ENCODE measurements at regions not wholly inside any gene's neighbourhood (a gene's known extent, or its start where the extent isn't known, plus 50 kb on each side); places are given as distances from the start of the nearest gene placed in this dataset.

DNA sequence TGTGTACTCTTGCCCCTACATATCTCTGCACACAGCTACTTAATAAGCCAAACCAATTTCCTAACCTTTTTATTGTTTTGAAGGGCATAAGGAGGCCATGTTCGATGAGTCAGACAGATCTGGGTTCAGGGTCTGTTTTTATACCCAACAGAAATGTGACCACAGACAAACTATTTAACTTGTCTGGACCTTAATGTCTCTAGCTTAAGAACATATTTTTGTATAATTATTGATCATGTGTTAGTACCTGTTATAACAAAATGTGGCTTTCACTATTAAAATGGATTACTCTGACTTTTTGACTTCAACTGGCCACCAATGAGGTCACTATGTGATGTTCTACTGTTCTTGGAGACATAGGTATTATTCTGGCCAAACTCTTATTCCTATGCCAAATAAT lies 507.8 kb upstream of the USP24 start:
- intact Hi-C loops (cut with micrococcal nuclease): no loop called here
- H3K4me3 ChIP-seq (ENCODE audit: low read length): no peak overlapping the region
- H3K9me3 Mint-ChIP-seq: no peaks in the 10 kb centered on the region
- no peaks in the 10 kb centered on the region for H3K4me1 ChIP-seq (ENCODE audit: control insufficient read depth, insufficient read depth, low read length)
- H3K27ac Mint-ChIP-seq: no peak overlapping the region
- DNase-seq (no peak), ATAC-seq (no peak)
- 100% methylated on average over 1 of the region's 1 CpG for WGBS (ENCODE audit: insufficient coverage)
- no peaks in the 10 kb centered on the region for H3K36me3 Mint-ChIP-seq
- no peaks in the 10 kb centered on the region for H3K36me3 ChIP-seq (ENCODE audit: control insufficient read depth, insufficient read depth, low read length)
- no peak for TF ChIP-seq CTCF (IDR thresholded peaks at IDR 0.05)
- H3K27me3 Mint-ChIP-seq (ENCODE audit: low read depth in 2 of 2): peaks cover 6 to 8% of the 10 kb centered on the region in 2 donors
- H3K4me1 Mint-ChIP-seq: no peaks in the 10 kb centered on the region
- no peak overlapping the region for H3K27ac ChIP-seq (ENCODE audit: low read length)
- H3K9me3 ChIP-seq (ENCODE audit: control insufficient read depth, insufficient read depth, low read length): no peaks in the 10 kb centered on the region
- H3K27me3 ChIP-seq (ENCODE audit: control insufficient read depth, insufficient read depth, low read length): no peaks in the 10 kb centered on the region
- no peak overlapping the region for H3K4me3 Mint-ChIP-seq

DNA sequence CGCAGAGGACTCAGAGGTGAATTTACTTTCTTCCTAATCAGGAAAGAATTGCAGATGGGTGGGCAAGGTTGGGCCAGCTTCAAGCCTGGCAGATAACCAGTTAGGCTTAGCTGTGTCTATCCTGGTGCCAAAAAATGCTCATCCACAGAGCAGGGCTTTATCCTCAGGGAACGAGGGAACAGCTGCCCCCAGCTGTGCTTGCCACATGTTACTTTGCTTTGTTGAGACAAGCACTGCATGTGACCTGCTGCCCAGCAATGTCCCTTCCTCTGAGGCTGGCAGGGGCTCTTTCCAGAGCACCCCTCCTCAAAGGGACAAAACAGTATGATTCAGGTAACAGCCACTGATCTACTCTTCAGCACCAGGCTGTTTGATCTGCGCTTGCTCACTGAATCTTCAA lies 505.1 kb upstream of the USP24 start:
- DNase-seq (no peak), ATAC-seq (no peak)
- no peak overlapping the region for H3K4me3 Mint-ChIP-seq
- Histone ChIP-seq H3K4me1 (ENCODE audit: control insufficient read depth, insufficient read depth, low read length) (no peaks in the 10 kb centered on the region), H3K36me3 (ENCODE audit: control insufficient read depth, insufficient read depth, low read length) (no peaks in the 10 kb centered on the region), H3K4me3 (ENCODE audit: low read length) (no peak overlapping the region), H3K27me3 (ENCODE audit: control insufficient read depth, insufficient read depth, low read length) (no peaks in the 10 kb centered on the region), H3K9me3 (ENCODE audit: control insufficient read depth, insufficient read depth, low read length) (no peaks in the 10 kb centered on the region), H3K27ac (ENCODE audit: low read length) (no peak overlapping the region)
- no peaks in the 10 kb centered on the region for H3K36me3 Mint-ChIP-seq
- 86% methylated on average over 3 of the region's 3 CpGs for WGBS (ENCODE audit: insufficient coverage)
- no peak for TF ChIP-seq CTCF (IDR thresholded peaks at IDR 0.05)
- H3K4me1 Mint-ChIP-seq: no peaks in the 10 kb centered on the region
- intact Hi-C loops (cut with micrococcal nuclease): no loop called here
- no peak overlapping the region for H3K27ac Mint-ChIP-seq
- H3K27me3 Mint-ChIP-seq (ENCODE audit: low read depth in 2 of 2): peaks cover 12 to 29% of the 10 kb centered on the region in 2 donors
- no peaks in the 10 kb centered on the region for H3K9me3 Mint-ChIP-seq

DNA sequence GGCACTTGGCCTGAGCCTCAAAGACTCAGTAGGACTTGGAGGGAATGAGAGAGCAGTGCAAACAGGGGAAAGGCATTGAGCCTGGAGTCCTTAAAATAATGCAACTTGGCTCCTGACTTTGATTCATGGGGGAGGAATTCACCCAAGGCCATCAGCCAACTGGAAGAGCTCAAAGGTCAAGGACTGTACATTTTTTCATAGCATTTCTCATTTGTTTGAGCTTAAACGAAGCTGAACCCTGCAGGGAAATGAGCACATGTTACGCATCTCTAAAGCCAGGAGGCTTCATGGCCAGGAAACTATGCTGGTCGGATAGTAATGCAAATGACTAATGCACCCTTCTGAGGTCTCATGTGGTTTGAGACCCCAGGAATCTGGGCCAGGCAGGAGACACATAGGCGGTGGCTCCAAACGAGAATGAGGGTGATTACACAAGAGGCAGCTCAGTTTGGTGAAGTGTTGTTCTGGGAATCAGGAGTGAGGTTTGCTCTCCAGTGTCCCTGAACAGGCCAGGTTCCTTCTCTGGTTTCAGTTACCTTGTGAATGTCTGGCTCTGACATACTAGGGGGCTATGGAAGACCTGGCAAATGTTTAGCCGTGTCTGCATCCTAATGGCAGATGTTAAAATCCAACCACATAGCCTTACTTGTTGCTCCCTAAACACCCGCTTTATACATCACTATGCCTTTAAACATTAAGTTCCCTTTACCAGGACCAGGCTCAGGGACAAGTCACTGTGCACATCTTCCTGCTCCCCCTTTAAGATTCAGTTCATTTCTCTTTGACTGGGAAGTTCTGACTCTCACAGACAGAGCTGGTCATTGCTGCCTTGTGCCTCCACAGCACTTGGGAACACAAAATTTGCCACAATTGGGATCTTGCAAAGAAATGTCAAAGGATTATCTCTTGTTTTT lies 503.9 kb upstream of the USP24 start:
- no peaks in the 10 kb centered on the region for H3K4me1 ChIP-seq (ENCODE audit: control insufficient read depth, insufficient read depth, low read length)
- 78% methylated on average over 7 of the region's 7 CpGs for WGBS (ENCODE audit: insufficient coverage)

More for the DNA sequence above, 503.9 kb upstream of the USP24 start:
- intact Hi-C loops (cut with micrococcal nuclease): no loop called here
- no peaks in the 10 kb centered on the region for H3K36me3 ChIP-seq (ENCODE audit: control insufficient read depth, insufficient read depth, low read length)
- Mint-ChIP-seq H3K9me3 (no peaks in the 10 kb centered on the region), H3K36me3 (no peaks in the 10 kb centered on the region), H3K4me1 (no peaks in the 10 kb centered on the region), H3K4me3 (no peak overlapping the region), H3K27ac (no peak overlapping the region), H3K27me3 (ENCODE audit: low read depth in 2 of 2) (peaks cover 15 to 33% of the 10 kb centered on the region in 2 donors)
- no peaks in the 10 kb centered on the region for H3K9me3 ChIP-seq (ENCODE audit: control insufficient read depth, insufficient read depth, low read length)
- DNase-seq (no peak), ATAC-seq (no peak)
- H3K27me3 ChIP-seq (ENCODE audit: control insufficient read depth, insufficient read depth, low read length): no peaks in the 10 kb centered on the region
- no peak for TF ChIP-seq CTCF (IDR thresholded peaks at IDR 0.05)
- H3K27ac ChIP-seq (ENCODE audit: low read length): no peak overlapping the region
- H3K4me3 ChIP-seq (ENCODE audit: low read length): no peak overlapping the region
